SK-N-SH (cell line): ENCODE measurements at regions not wholly inside any gene's neighbourhood (a gene's known extent, or its start where the extent isn't known, plus 50 kb on each side); places are given as distances from the start of the nearest gene placed in this dataset.

Source experiments
- CTCF ChIA-PET: fragments of 300-600, 350-600 bp; formaldehyde crosslinking; extraction: SDS; loops from one replicate; lab custom pipeline; 2021; lab: Yijun Ruan, JAX
- POLR2A ChIA-PET: fragments of 350-600 bp; sonication (Branson Sonifier 250); formaldehyde crosslinking; extraction: SDS; loops from one replicate; lab custom pipeline; 2020; ENCODE audit warnings: antibody characterized with exemption, inconsistent platforms; lab: Yijun Ruan, JAX
- DNase-seq: peaks from one replicate; pipeline ENCODE4 v3.0.0; 2012
- H2AFZ ChIP-seq: fragments of 200-600 bp; sonication (generic); 2 replicates; pipeline ENCODE4 v1.8.1; 2016; ENCODE audit warnings: antibody characterized with exemption, mild to moderate bottlenecking, low read depth
- H3F3A ChIP-seq: fragments of 200-600 bp; sonication (generic); replicated peaks from 2 replicates; pipeline ENCODE3; 2016; ENCODE audit warnings: antibody characterized with exemption, mild to moderate bottlenecking; ENCODE audit not compliant: insufficient read depth
- H3K27ac ChIP-seq, 2 experiments: fragments of 200-500 bp in 1 of 2; fragments of 200-600 bp in 1 of 2; sonication (Bioruptor generic) in 1 of 2; sonication (generic), shearing (Covaris generic) in 1 of 2; 2 replicates each; pipeline versions ENCODE4 v1.5.1 to v1.6.1; 2014 to 2016; ENCODE audit warnings: low read depth in 2 of 2, inconsistent platforms in 1 of 2, low read length in 1 of 2, mild to moderate bottlenecking in 1 of 2, mixed read lengths in 1 of 2
- H3K27me3 ChIP-seq: fragments of 200-600 bp; sonication (generic), shearing (Covaris generic); 2 replicates; pipeline ENCODE4 v1.6.1; 2016; ENCODE audit warnings: mixed run types; ENCODE audit not compliant: insufficient read depth
- H3K36me3 ChIP-seq, 2 experiments: fragments of 200-500 bp in 1 of 2; fragments of 200-600 bp in 1 of 2; sonication (Bioruptor generic) in 1 of 2; sonication (generic) in 1 of 2; replicated peaks in 1 of 2; 2 replicates each; pipeline versions ENCODE3 to v1.5.1; 2014 to 2016; ENCODE audit warnings: low read length in 1 of 2, mild to moderate bottlenecking in 1 of 2; ENCODE audit not compliant: insufficient read depth in 2 of 2, control insufficient read depth in 1 of 2
- H3K4me1 ChIP-seq, 2 experiments: fragments of 200-500 bp in 1 of 2; fragments of 200-600 bp in 1 of 2; sonication (Bioruptor generic) in 1 of 2; sonication (generic), shearing (Covaris generic) in 1 of 2; 2 replicates each; pipeline versions ENCODE4 v1.5.1 to v1.6.1; 2014 to 2016; ENCODE audit warnings: low read depth in 1 of 2, low read length in 1 of 2, mixed run types in 1 of 2; ENCODE audit not compliant: insufficient read depth in 2 of 2, control insufficient read depth in 1 of 2
- H3K4me2 ChIP-seq: fragments of 200-600 bp; sonication (generic), shearing (Covaris generic); 2 replicates; pipeline ENCODE4 v1.6.1; 2017; ENCODE audit warnings: mixed run types
- H3K4me3 ChIP-seq, 2 experiments: fragments of 200-500 bp in 1 of 2; fragments of 200-600 bp in 1 of 2; sonication (Bioruptor generic) in 1 of 2; sonication (generic), shearing (Covaris generic) in 1 of 2; 2 replicates each; pipeline versions ENCODE4 v1.5.1 to v1.8.1; 2014 to 2016; ENCODE audit warnings: low read depth in 2 of 2, inconsistent platforms in 1 of 2, low read length in 1 of 2, mild to moderate bottlenecking in 1 of 2, mixed read lengths in 1 of 2, moderate library complexity in 1 of 2
- H3K79me2 ChIP-seq: fragments of 200-600 bp; sonication (generic); 2 replicates; pipeline ENCODE4 v1.8.1; 2017; ENCODE audit warnings: mild to moderate bottlenecking; ENCODE audit not compliant: insufficient read depth
- H3K9ac ChIP-seq: fragments of 200-600 bp; sonication (generic); 2 replicates; pipeline ENCODE4 v1.6.1; 2017; ENCODE audit warnings: mixed run types
- H3K9me2 ChIP-seq: fragments of 200-600 bp; sonication (generic); 2 replicates; pipeline ENCODE4 v1.6.1; 2017; ENCODE audit warnings: mixed run types
- H3K9me3 ChIP-seq: fragments of 200-600 bp; sonication (generic); 2 replicates; pipeline ENCODE4 v1.6.1; 2017; ENCODE audit warnings: mixed run types, mild to moderate bottlenecking, moderate library complexity
- H4K20me1 ChIP-seq: fragments of 200-600 bp; sonication (generic); 2 replicates; pipeline ENCODE4 v1.6.1; 2017; ENCODE audit warnings: mild to moderate bottlenecking, mixed run types; ENCODE audit not compliant: insufficient read depth
- ELF1 ChIP-seq: IDR thresholded peaks from 2 replicates; pipeline ENCODE4 v1.4.0; 2012
- EZH2phosphoT487 ChIP-seq: fragments of 200-600 bp; sonication (generic); IDR thresholded peaks from 2 replicates; pipeline ENCODE4 v1.6.1; 2017; ENCODE audit warnings: low read depth, mixed run types, mild to moderate bottlenecking, antibody characterized with exemption, moderate library complexity, borderline replicate concordance
- FOSL2 ChIP-seq: IDR thresholded peaks from 2 replicates; pipeline ENCODE4 v1.4.0; 2012; ENCODE audit warnings: low read depth, mild to moderate bottlenecking, moderate library complexity, borderline replicate concordance
- FOXJ3 ChIP-seq: sonication (generic); formaldehyde crosslinking; IDR thresholded peaks from 2 replicates; pipeline ENCODE4 v1.5.1; 2020; ENCODE audit warnings: mild to moderate bottlenecking, missing genetic modification reagents
- JUND ChIP-seq: IDR thresholded peaks from 2 replicates; pipeline ENCODE4 v1.4.0; 2012
- NFIC ChIP-seq: IDR thresholded peaks from 2 replicates; pipeline ENCODE4 v1.4.0; 2012; ENCODE audit warnings: borderline replicate concordance
- RAD21 ChIP-seq: IDR thresholded peaks from 2 replicates; pipeline ENCODE4 v1.6.1; 2012; ENCODE audit warnings: mild to moderate bottlenecking, low read length
- RCOR1 ChIP-seq: fragments of 150-350 bp; IDR thresholded peaks from 2 replicates; pipeline ENCODE4 v1.6.1; 2017; ENCODE audit warnings: antibody characterized with exemption, low read length
- RFX5 ChIP-seq: IDR thresholded peaks from 2 replicates; pipeline ENCODE4 v1.6.1; 2012; ENCODE audit warnings: mild to moderate bottlenecking, improper control_type of control experiment, low read length
- SIN3A ChIP-seq: IDR thresholded peaks from 2 replicates; pipeline ENCODE4 v1.6.1; 2012; ENCODE audit warnings: low read depth, mild to moderate bottlenecking, low read length, moderate library complexity, borderline replicate concordance
- TAF1 ChIP-seq: IDR thresholded peaks from 2 replicates; pipeline ENCODE4 v1.6.1; 2012; ENCODE audit warnings: low read depth, mild to moderate bottlenecking, low read length, moderate library complexity, borderline replicate concordance
- TEAD4 ChIP-seq: IDR thresholded peaks from 2 replicates; pipeline ENCODE4 v1.4.0; 2012; ENCODE audit warnings: mild to moderate bottlenecking, borderline replicate concordance; ENCODE audit not compliant: insufficient read depth
- WGBS: methylation state at CpG from one replicate; pipeline ENCODE4 v1.1.6; 2017; ENCODE audit warnings: low lambda C conversion rate; 5-methylcytosine and 5-hydroxymethylcytosine counted together
- TF ChIP-seq, protein P1 (sequence below): IDR thresholded peaks from 2 replicates; pipeline ENCODE4 v1.4.0; 2012; ENCODE audit warnings: low read depth, borderline replicate concordance
- TF ChIP-seq, protein P2 (sequence below): IDR thresholded peaks from 2 replicates; pipeline ENCODE4; 2012
- TF ChIP-seq, protein P3 (sequence below): fragments of 150-350 bp; IDR thresholded peaks from 2 replicates; pipeline ENCODE4 v1.6.1; 2017; ENCODE audit warnings: antibody characterized with exemption, low read length, low read depth, borderline replicate concordance
- TF ChIP-seq, protein P4 (sequence below): IDR thresholded peaks from 2 replicates; pipeline ENCODE4 v1.4.0; 2012; ENCODE audit warnings: low read depth
- TF ChIP-seq, protein P5 (sequence below): fragments of 200-600 bp; sonication (generic); IDR thresholded peaks from 2 replicates; pipeline ENCODE4 v1.6.1; 2017; ENCODE audit warnings: antibody characterized with exemption, mild to moderate bottlenecking, moderate library complexity

DNA sequence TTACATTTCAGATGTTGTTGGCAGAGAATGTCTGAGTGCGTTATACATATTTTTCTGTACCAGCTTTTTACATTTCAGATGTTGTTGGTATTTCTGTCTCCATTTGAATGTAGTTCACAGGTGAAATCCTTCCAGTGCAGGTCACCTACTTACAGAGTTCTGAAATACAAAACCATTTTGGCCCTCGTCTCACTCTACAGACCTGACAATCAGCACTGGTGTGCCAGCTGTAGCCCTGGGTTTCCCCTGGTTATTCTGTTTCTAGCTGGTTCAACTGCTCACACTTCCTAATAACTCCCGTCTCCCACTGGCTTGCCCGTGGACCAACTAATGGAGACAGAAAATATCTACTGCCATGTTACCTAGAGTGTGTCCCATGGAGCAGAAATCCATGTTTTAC, 87.5 kb upstream of the CDIN1 start:
- ChIA-PET CTCF (interaction anchor here (0.7 to 2.6 kb wide), 3 partner anchors 8 to 600 kb away, joined by 3 to 13 read pairs (median 7); no protein-coding TSS in a partner anchor), POLR2A (no interaction called here)
- H3K9ac ChIP-seq = no peak overlapping the region
- no peaks in the 10 kb centered on the region for H3K9me2 ChIP-seq
- H3K27ac ChIP-seq = no peak overlapping the region
- no peak overlapping the region for H2AFZ ChIP-seq
- no peaks in the 10 kb centered on the region for H3K27me3 ChIP-seq
- no peaks in the 10 kb centered on the region for H3K9me3 ChIP-seq
- no peak overlapping the region for H3K4me3 ChIP-seq
- DNase-seq = no peak
- no peak overlapping the region for H3K4me2 ChIP-seq
- no peaks in the 10 kb centered on the region for H3K4me1 ChIP-seq
- no peaks in the 10 kb centered on the region for H4K20me1 ChIP-seq
- 92% methylated on average over 4 of the region's 4 CpGs for WGBS
- no peaks in the 10 kb centered on the region for H3K36me3 ChIP-seq
- H3K79me2 ChIP-seq = no peaks in the 10 kb centered on the region
- TF ChIP-seq, protein P1, sequence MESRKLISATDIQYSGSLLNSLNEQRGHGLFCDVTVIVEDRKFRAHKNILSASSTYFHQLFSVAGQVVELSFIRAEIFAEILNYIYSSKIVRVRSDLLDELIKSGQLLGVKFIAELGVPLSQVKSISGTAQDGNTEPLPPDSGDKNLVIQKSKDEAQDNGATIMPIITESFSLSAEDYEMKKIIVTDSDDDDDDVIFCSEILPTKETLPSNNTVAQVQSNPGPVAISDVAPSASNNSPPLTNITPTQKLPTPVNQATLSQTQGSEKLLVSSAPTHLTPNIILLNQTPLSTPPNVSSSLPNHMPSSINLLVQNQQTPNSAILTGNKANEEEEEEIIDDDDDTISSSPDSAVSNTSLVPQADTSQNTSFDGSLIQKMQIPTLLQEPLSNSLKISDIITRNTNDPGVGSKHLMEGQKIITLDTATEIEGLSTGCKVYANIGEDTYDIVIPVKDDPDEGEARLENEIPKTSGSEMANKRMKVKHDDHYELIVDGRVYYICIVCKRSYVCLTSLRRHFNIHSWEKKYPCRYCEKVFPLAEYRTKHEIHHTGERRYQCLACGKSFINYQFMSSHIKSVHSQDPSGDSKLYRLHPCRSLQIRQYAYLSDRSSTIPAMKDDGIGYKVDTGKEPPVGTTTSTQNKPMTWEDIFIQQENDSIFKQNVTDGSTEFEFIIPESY = no peak
- TF ChIP-seq, protein P2, sequence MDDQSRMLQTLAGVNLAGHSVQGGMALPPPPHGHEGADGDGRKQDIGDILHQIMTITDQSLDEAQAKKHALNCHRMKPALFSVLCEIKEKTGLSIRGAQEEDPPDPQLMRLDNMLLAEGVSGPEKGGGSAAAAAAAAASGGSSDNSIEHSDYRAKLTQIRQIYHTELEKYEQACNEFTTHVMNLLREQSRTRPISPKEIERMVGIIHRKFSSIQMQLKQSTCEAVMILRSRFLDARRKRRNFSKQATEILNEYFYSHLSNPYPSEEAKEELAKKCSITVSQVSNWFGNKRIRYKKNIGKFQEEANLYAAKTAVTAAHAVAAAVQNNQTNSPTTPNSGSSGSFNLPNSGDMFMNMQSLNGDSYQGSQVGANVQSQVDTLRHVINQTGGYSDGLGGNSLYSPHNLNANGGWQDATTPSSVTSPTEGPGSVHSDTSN = no peak
- TF ChIP-seq TEAD4 = no peak
- no peak for TF ChIP-seq TAF1
- TF ChIP-seq ELF1 = no peak
- no peak for TF ChIP-seq NFIC
- TF ChIP-seq FOSL2 = no peak
- no peak for TF ChIP-seq RCOR1
- TF ChIP-seq RAD21 = no peak
- no peak for TF ChIP-seq EZH2phosphoT487
- no peak for TF ChIP-seq JUND
- TF ChIP-seq, protein P3, sequence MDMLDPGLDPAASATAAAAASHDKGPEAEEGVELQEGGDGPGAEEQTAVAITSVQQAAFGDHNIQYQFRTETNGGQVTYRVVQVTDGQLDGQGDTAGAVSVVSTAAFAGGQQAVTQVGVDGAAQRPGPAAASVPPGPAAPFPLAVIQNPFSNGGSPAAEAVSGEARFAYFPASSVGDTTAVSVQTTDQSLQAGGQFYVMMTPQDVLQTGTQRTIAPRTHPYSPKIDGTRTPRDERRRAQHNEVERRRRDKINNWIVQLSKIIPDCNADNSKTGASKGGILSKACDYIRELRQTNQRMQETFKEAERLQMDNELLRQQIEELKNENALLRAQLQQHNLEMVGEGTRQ = no peak
- TF ChIP-seq, protein P4, sequence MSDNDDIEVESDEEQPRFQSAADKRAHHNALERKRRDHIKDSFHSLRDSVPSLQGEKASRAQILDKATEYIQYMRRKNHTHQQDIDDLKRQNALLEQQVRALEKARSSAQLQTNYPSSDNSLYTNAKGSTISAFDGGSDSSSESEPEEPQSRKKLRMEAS = no peak
- no peak for TF ChIP-seq SIN3A
- no peaks in the 10 kb centered on the region for H3F3A ChIP-seq

DNA sequence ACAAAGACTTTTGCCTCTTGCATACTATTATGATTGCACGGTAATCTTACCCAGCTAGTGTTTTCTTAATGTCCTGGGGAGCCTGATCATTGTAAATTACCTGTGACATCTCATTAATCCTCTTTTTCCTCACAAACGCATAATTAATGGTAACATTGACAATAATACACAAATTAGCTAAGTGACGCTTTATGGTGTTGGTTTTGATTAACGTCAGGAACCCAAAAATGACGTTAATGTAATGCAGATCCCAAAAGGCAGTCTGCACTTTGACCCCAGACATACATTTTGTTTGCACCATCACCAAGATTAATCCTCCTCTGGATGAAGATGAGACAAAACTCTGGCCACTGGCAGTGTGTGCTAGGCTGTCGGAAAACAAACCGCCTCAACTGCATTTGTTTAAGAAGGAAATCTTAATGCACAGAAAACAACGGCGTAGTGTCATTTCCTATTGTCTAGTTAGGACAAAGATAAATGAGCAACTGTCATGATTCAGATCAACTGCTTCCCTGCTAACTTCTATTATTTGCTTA, 83.9 kb upstream of the CDIN1 start:
- Histone ChIP-seq H3K9ac (no peak overlapping the region), H3K9me2 (no peaks in the 10 kb centered on the region), H3K9me3 (no peaks in the 10 kb centered on the region), H3F3A (no peaks in the 10 kb centered on the region), H2AFZ (no peak overlapping the region), H3K27ac (no peak overlapping the region), H3K4me2 (no peak overlapping the region), H3K4me3 (no peak overlapping the region), H4K20me1 (no peaks in the 10 kb centered on the region), H3K79me2 (no peaks in the 10 kb centered on the region), H3K36me3 (no peaks in the 10 kb centered on the region), H3K27me3 (no peaks in the 10 kb centered on the region), H3K4me1 (peaks cover 0 to 7% of the 10 kb centered on the region in 2 experiments; a peak in 2 of 4 replicates)
- no peak for DNase-seq
- TF ChIP-seq RAD21 (no peak), FOXJ3 (CRISPR knock-in tag) (no peak), EZH2phosphoT487 (no peak), RCOR1 (no peak), RFX5 (no peak)
- TF ChIP-seq, protein P1 = no peak
- TF ChIP-seq, protein P5, sequence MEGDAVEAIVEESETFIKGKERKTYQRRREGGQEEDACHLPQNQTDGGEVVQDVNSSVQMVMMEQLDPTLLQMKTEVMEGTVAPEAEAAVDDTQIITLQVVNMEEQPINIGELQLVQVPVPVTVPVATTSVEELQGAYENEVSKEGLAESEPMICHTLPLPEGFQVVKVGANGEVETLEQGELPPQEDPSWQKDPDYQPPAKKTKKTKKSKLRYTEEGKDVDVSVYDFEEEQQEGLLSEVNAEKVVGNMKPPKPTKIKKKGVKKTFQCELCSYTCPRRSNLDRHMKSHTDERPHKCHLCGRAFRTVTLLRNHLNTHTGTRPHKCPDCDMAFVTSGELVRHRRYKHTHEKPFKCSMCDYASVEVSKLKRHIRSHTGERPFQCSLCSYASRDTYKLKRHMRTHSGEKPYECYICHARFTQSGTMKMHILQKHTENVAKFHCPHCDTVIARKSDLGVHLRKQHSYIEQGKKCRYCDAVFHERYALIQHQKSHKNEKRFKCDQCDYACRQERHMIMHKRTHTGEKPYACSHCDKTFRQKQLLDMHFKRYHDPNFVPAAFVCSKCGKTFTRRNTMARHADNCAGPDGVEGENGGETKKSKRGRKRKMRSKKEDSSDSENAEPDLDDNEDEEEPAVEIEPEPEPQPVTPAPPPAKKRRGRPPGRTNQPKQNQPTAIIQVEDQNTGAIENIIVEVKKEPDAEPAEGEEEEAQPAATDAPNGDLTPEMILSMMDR = no peak
- ChIA-PET CTCF (interaction anchor here (0.8 to 1.5 kb wide), 2 partner anchors 31 to 744 kb away, joined by 3 to 5 read pairs; no protein-coding TSS in a partner anchor), POLR2A (no interaction called here)
- 96% methylated on average over 9 of the region's 9 CpGs for WGBS
